Effector CD8-positive, alpha-beta T cell (primary cell): ENCODE measurements at regions not wholly inside any gene's neighbourhood (a gene's known extent, or its start where the extent isn't known, plus 50 kb on each side); places are given as distances from the start of the nearest gene placed in this dataset.

Experiments
- DNase-seq: peaks from one replicate; lab custom pipeline; 2025; lab: John Stamatoyannopoulos, UW

- DNase-seq, result no peak
Observed at GRCh38 chr11:116505298-116506262, 267.2 kb downstream of the BUD13 start.

DNA sequence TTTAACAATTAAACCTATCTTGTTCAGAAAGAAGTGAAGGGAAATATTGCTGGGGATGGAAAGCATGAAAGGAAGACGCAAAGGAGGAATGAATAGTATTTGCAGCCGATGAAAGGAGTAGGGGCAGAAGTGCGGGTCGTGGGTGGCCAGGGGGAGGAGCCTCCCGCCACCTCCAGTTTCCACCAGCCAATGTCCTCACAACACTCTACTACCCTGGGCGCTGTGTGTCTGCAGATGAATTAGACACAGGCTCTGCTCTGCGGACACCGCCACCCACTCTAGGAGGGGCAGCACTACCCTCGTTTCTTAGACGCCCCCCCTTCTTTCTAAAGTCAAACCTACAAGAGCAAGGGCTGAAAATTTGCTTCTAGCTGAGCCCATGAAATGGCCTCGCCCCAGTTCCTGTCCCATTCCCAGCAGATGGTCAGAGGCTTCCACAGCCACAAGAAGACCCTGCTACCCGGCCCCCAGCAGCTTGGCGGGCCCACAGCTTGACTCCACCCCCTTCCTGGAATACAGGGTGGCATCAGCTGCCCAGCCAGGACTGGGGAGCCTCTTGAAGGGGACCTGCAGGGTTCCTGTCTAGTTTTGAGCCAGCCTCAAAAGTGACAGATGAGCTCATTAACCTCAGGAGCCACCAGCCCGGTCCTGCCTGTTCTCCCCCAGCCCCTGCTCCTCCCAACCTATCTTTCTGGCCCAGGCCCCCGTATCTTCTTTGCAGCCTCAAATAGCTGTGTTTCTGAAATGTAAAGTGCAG, 268.1 kb downstream of the BUD13 start:
- DNase-seq, result no peak

- DNase-seq, result no peak
Observed at GRCh38 chr11:116503216-116504160, 269.3 kb downstream of the BUD13 start.

DNA sequence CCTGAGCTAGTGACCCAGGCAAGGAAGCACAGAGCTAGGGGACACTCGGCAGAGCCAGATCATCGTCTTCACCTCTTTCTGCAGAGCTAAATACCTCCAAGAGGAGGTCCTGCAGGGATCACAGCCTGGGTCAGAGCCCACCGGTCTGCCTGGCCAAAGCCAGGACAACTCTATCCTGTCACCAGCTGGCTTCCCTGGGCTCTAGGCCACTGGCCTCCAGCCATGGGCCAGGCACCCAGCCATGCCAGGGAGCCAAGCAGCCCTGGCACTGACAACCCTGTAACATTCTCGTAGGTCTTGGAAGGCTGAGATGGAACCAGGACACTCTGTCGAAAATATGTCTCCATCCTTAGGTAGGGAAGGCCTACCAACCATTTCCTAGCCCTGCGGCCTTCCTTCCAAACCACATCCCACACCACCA, 270.1 kb downstream of the BUD13 start:
- no peak for DNase-seq

DNA sequence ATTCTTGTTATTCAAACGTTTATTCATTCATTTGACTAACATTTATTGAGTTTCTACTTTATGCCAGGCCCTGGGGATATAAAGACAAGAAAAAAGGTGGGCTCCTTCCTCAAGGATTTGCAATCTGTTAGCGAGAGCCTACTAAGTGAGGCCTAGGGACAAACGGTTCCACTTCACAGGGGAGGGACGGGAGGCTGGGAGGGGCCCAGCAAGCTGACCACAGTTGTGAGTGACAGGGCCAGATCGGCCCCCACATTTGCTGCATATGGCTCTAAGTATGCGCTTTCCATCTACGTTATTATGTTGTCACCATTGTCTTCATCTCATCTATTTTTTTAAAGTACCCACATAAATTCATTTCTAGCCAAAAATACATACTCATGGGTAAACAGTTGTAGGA, 271.1 kb downstream of the BUD13 start:
- no peak for DNase-seq

GRCh38 chr11:116500947-116501602, 271.7 kb downstream of the BUD13 start:
- DNase-seq, result no peak

DNA sequence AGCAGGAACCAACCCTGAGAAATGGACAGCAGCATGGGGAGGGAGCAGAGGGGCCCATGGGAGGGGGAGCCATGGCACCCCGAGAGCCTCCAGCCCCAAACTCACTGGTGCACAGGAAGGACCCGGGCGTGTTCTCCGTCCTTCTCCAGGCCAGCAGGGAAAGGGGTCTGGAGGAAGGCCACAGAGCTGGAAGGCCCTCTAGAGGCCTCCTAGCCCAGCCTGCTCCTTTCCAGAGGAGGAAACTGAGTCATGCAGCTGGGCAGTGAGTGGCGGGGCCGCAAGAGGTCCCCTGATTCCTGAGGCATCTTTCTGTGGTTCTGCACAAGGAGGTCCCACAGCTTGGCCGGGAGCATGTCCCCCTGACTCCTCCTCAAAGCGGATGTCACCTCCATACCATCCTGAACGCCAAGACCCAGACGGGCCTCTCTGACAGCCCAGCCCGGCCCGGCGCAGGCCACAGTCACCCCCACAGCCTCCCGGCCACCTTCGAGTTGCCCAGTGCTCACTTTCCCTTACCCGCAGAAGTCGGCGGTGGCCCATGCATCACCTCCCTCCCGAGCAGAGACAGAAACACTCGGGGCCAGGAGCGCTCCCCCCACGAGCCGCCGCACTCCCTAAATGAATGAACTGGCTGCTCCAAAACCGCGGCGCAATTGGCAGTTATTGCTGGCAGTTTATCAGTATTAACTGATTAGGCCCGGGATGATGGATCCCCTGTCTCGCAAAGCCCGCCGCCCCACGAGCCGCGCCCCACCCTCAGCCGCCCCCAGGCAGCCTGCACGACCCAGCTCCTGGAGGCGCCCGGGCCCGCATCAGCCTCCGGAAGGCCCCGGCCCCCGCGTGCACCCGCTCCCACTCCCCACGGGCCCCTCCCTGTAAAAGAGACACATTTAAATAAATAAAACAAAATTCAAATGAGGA, 272.5 kb downstream of the BUD13 start:
- DNase-seq, result no peak

DNA sequence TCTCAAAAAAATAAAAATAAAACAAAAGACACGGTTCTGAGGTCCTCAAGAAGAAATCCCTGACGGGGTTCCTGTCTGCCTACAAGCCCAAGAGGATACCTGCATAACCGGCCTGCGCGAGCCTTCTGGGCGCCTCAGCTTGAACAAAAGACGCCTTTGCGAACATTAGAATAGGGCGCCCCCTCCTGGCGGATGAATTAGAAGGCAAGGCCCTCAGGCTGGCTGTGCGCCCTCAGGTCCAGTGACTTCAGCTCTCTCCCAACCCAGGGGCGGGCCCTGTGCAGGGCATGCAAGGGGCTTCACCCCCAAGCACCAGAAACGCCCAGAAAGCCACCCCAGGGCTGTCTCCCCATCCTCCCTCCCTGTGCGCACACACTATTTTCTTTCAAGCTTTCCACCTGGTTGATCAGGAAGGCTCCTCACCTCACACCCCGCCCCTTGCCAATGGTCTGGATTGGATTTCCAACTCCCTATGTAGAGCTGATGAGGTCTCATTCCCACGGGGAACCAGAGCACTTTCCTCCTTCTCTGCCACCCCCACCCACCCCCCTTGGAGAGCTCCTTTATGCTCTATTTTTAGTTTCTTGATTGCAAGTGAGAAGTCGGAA, 273.3 kb downstream of the BUD13 start:
- DNase-seq, result no peak

DNA sequence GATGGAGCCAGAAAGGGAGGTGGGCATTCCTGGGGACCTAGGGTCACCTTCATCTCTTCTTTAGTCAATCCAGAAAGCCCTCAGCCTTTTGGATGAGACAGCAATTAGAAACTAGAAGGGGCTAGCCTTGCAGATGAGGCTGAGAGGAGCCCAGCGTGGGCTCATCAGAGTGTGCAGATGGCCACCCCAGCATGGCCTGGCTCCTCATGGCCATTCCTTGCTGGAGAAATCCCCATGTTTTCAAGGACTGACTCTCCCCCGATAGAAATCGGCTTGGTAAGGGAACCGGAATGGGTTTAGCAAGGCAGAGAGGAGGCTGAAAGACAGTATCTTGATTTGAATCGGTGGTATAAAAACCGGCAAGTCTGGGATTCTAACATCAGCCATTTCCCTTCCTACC, 274.6 kb downstream of the BUD13 start:
- DNase-seq, result no peak

DNA sequence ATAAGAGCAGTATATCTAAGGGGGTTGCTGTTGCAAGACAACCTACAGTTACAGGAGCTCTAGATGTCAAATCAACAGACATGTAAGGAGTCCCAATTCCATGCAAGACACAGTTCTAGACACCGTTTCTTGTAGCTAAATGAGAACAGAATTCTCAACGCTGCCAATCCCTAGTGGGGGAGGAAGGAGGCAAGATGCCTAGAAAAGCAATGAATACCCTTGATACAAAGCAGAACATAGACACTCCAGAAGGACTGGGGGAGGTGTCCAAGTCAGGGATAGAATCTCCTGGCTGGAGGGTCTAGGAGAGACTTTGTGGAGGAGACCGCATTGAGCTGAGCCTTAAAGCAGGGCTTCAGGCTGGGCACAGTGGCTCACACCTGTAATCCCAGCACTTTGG, 280.2 kb downstream of the BUD13 start:
- DNase-seq, result no peak

DNA sequence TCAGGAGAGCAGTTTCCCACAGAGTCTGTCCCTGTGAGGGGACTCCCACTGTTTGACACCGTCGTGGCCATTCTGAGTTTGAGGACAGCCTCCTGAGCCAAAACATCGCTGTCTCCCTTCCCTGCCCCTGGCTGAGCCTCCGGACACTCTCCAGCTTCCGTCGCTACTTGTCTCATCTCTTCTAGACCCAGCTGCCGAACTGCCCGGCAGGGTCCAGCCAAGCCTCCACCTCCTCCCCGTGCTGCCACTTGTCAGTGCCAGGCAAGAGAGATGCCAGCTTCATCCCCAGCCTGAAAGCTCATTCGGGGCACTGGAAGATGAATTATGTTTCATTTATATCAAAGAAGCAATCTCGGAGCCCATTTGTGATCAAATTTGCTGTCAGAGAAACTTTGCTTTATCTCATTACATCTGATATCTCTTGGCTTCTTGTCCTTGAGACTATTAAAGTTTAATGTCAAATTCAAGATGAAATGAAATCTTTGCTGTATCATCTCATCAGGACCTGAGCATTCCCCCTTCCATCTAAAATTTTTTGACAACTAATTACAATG, 283.9 kb downstream of the BUD13 start:
- no peak for DNase-seq

DNA sequence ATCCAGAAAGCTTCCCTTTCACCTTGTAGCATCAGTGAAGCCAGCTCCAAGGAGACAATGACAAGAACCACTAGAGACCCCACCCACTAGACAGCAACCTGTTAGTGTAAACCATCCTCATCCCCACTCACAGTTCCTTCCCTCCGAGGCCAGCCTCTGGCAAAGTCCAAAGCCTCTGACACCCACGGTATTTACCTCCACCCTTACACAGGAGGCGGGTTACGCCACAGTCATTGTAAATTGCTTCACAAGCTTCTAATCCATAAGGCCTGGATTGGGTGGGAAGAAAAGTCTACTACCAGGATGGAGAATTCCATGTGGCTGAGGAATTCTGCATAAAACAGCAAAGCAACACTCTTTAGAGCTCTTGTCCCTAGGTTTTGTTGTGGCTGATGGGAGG, 287.4 kb downstream of the BUD13 start:
- DNase-seq, result no peak

- DNase-seq, result no peak
Observed at GRCh38 chr11:116482716-116483115, 290.1 kb downstream of the BUD13 start.

DNA sequence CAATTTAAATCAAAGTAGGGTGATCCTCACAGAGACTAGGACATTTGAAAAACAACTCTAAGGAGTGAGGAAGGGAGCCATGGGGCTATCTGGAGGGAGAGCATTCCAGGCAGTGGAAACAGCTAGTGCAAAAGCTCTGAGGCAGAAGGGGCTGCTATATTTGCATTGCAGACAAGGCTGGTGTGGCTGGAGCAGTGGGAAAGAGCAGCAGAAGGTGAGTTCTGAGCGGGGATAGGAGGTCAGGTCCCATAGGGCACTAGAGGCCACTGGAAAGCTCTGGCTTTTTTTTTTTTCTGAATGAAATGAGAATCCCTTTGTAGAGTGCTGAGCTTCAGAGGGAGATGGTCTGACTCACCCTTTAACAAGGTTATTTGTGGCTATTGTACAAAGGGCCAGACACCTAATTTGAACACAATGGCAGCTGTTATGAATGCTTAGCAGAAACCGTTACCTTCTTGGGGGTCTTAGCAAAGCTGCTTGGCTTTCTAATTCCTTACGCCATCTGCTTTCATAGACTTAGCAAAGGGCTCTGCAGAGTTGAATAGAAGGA, 291.6 kb downstream of the BUD13 start:
- DNase-seq, result no peak

- DNase-seq, result no peak
Observed at GRCh38 chr11:116478669-116479668, 293.8 kb downstream of the BUD13 start.

DNA sequence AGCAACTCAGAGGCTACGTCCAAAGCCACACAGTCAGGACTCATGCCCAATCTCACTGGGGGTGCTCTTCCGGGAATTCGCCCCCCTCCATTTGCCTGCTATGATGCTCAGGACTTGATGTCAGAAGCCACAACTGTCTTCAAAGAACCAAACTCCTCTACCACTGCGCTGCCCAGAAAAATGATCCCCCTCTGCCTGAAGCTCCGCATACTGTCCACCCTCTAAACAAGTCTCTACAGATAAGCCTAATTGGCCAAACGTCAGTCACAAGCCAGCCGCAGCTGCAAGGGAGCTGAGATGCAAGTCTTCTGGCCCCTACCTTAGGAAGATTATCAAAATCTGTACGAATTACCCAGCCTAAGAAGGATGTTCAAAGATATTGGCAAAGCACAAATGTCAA, 294.6 kb downstream of the BUD13 start:
- no peak for DNase-seq

GRCh38 chr11:116473790-116474346, 298.9 kb downstream of the BUD13 start:
- no peak for DNase-seq
